ENCODE measurements at regions not wholly inside any gene's neighbourhood (a gene's known extent, or its start where the extent isn't known, plus 50 kb on each side); places are given as distances from the start of the nearest gene placed in this dataset.
"Not testable (repeated sequence)": the region's sequence is repeated elsewhere in the genome, so short reads cannot be mapped to it uniquely, and the experiment has no call there.

- Histone ChIP-seq H3K4me1 (ENCODE audit: insufficient read depth) (no peaks in the 10 kb centered on the region), H3K9me2 (replicated peaks; ENCODE audit: insufficient read depth) (no peaks in the 10 kb centered on the region), H3K79me2 (no peaks in the 10 kb centered on the region), H3K4me2 (no peak overlapping the region), H3K4me3 (no peak overlapping the region), H3K27ac (no peak overlapping the region), H2AFZ (no peak overlapping the region), H3K27me3 (no peaks in the 10 kb centered on the region), H3K9me3 (ENCODE audit: low read depth) (no peaks in the 10 kb centered on the region), H3K36me3 (replicated peaks; ENCODE audit: insufficient read depth, low read depth) (no peaks in the 10 kb centered on the region), H4K20me1 (ENCODE audit: insufficient read depth, poor library complexity, severe bottlenecking) (no peaks in the 10 kb centered on the region)
- WGBS (ENCODE audit: low lambda C conversion rate, missing lambda C conversion rate) = 97% methylated on average over 9 of the region's 9 CpGs
- DNase-seq (ENCODE audit: low spot score) = no peak
- no peak for TF ChIP-seq CTCF (IDR thresholded peaks at IDR 0.05; ENCODE audit: poor library complexity)
- TF ChIP-seq EZH2phosphoT487 (IDR thresholded peaks at IDR 0.05; ENCODE audit: low read depth, severe bottlenecking, unreplicated experiment) = no peak
These were observed 236.1 kb downstream of the VAPA start for GRCh38 chr18:10149768-10150556.

GRCh38 chr18:10150576-10150975 lies 236.8 kb downstream of the VAPA start:
- 86% methylated on average over 17 of the region's 17 CpGs for WGBS (ENCODE audit: low lambda C conversion rate, missing lambda C conversion rate)
- H3K4me3 ChIP-seq; H3K9me2 ChIP-seq (replicated peaks; ENCODE audit: insufficient read depth); H3K36me3 ChIP-seq (replicated peaks; ENCODE audit: insufficient read depth, low read depth); DNase-seq (ENCODE audit: low spot score); H3K9me3 ChIP-seq (ENCODE audit: low read depth); H3K27me3 ChIP-seq; H3K79me2 ChIP-seq; H3K4me1 ChIP-seq (ENCODE audit: insufficient read depth); H3K4me2 ChIP-seq; H4K20me1 ChIP-seq (ENCODE audit: insufficient read depth, poor library complexity, severe bottlenecking); H2AFZ ChIP-seq; H3K27ac ChIP-seq: not testable (repeated sequence)

DNA sequence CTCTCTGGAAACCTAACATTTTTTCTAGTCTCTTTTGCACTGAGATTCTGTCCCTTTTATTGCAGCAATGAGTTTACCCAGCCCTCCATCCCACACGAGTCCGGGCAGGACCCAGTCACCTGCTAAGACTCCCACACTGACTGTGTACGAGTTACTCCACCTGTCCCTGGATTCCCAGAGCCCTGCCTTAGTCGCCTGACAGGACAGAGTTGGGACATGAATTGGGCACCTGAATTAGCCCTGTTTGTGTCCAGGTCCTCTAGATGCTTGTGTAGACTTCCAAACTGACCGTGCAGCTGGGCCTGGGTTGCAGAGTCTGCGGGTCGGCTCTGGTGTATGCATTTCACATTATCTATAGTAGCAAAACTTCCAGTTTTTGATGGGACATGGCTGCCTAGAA lies 238.7 kb downstream of the VAPA start:
- Histone ChIP-seq H2AFZ (no peak overlapping the region), H3K27ac (no peak overlapping the region), H3K4me1 (ENCODE audit: insufficient read depth) (no peaks in the 10 kb centered on the region), H3K9me3 (ENCODE audit: low read depth) (no peaks in the 10 kb centered on the region), H4K20me1 (ENCODE audit: insufficient read depth, poor library complexity, severe bottlenecking) (no peaks in the 10 kb centered on the region), H3K27me3 (no peaks in the 10 kb centered on the region), H3K9me2 (replicated peaks; ENCODE audit: insufficient read depth) (no peaks in the 10 kb centered on the region), H3K4me2 (no peak overlapping the region), H3K79me2 (no peaks in the 10 kb centered on the region), H3K36me3 (replicated peaks; ENCODE audit: insufficient read depth, low read depth) (no peaks in the 10 kb centered on the region), H3K4me3 (no peak overlapping the region)
- DNase-seq (ENCODE audit: low spot score) = no peak
- WGBS (ENCODE audit: low lambda C conversion rate, missing lambda C conversion rate) = 84% methylated on average over 7 of the region's 7 CpGs
- TF ChIP-seq CTCF (IDR thresholded peaks at IDR 0.05; ENCODE audit: poor library complexity) = no peak
- no peak for TF ChIP-seq EZH2 (IDR thresholded peaks at IDR 0.05; ENCODE audit: borderline replicate concordance)
- no peak for TF ChIP-seq EZH2phosphoT487 (IDR thresholded peaks at IDR 0.05; ENCODE audit: low read depth, severe bottlenecking, unreplicated experiment)

DNA sequence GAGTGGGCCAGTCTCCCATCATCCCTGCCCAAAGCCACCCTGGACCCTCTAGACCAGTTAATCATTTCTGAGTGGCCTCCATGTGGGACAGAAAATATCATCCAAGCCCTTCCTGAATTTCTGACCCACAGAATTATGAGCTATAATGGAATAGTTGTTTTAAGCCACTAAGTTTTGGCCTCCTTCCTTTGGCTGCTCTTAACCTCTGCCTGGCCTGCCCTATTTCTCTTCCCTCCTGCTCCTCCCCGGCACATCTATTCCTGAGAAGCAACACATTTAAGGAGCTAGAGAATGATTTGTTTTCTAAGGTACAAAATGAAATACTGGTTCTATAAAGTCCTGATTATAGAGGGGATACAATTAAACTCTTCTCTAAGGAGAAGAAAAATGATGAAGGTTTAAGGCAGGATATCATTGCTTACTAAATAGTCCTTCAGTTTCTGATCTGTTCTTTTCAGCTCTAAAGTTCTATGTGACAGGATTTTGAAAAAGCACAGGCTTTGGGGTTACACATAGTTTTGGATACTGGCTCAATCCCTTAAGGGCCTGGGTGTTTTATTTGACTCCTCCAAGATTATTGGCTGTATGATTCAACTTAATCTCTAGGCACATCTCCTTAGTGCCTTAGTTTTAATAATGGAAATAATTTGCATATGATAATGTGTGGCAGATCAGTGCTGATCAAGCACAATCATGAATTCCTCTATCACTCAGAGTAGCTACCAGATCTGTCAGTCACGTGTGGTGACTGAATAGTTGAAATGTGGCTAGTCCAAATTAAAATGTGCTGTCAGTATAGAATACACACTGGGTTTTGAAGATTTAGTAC lies 240.3 kb downstream of the VAPA start:
- Histone ChIP-seq H3K4me1 (ENCODE audit: insufficient read depth) (no peaks in the 10 kb centered on the region), H2AFZ (no peak overlapping the region), H3K27me3 (no peaks in the 10 kb centered on the region), H4K20me1 (ENCODE audit: insufficient read depth, poor library complexity, severe bottlenecking) (no peaks in the 10 kb centered on the region), H3K4me2 (no peak overlapping the region), H3K9me2 (replicated peaks; ENCODE audit: insufficient read depth) (no peaks in the 10 kb centered on the region), H3K9me3 (ENCODE audit: low read depth) (no peaks in the 10 kb centered on the region), H3K27ac (no peak overlapping the region), H3K79me2 (no peaks in the 10 kb centered on the region), H3K36me3 (replicated peaks; ENCODE audit: insufficient read depth, low read depth) (no peaks in the 10 kb centered on the region), H3K4me3 (no peak overlapping the region)
- TF ChIP-seq CTCF (IDR thresholded peaks at IDR 0.05; ENCODE audit: poor library complexity) (no peak), EZH2phosphoT487 (IDR thresholded peaks at IDR 0.05; ENCODE audit: low read depth, severe bottlenecking, unreplicated experiment) (no peak), EZH2 (IDR thresholded peaks at IDR 0.05; ENCODE audit: borderline replicate concordance) (no peak)
- 85% methylated on average over 2 of the region's 2 CpGs for WGBS (ENCODE audit: low lambda C conversion rate, missing lambda C conversion rate)
- DNase-seq (ENCODE audit: low spot score) = no peak

Data from hepatocyte (in vitro differentiated cells).